Fibroblast of gingiva (primary cell): ENCODE measurements at regions not wholly inside any gene's neighbourhood (a gene's known extent, or its start where the extent isn't known, plus 50 kb on each side); places are given as distances from the start of the nearest gene placed in this dataset.

Experiments used
- DNase-seq: peaks from one replicate; pipeline ENCODE4 v3.0.0-alpha.2; 2011; ENCODE audit warnings: low read depth

DNA sequence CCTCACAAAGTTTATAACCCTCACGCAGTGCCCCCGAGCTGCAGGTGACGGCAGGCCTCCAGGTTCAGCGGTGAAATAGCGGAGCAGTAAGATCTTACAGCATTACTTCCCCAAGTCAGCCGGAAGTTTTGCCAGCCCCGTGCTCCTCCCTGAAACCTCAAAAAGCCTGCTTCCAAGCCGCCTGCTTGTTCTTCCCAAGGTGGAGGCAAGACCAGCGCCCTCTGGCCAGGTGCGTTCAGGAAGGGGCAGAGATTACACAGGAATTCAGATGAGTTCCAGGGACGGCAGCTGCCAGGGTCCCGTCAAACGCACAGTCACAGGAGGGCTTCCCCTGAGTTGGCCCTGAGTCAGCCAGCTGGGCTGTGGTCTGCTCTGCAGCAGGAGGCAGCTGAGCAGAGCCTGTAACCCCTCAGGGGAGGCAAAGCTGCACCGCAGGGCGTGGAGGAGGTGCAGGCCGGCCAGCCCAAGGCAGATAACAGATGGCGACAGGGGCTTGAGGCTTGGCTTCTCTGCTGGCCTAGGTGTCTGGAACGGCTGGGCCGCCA, 124.1 kb upstream of the RPS6KA2 start:
- no peak for DNase-seq

DNA sequence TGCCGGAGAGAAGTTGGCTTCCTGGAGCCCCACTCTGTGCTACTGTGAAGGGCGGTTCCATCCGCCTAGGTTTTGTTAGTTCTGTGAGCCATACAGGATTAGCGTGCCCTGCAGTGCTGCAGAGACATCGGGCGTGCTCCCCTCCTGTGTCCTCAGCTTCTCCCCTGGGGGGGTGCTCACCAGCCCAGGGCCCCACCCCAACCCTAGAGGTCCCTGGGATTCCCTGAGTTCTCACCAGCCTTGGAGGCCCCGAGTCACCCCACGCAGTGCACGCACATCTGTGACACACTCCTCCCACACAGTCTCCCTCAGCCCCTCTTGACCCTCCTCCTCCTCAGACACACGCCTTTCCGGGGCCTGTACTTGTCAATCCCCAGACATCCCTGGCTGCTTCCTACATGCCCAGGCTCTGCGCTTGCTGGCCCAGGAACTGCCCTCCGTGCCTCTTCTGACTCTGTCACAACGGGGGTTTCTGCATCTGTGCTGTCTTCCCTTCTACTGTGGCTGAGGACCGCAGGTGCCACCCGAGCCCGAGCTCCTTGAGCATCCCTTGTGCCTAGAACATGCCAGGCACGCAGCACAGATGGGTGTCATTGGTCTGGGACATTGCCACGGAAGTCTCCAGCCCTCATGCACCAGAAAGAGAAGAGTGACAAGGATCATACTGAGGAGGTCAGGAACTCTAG, 123.2 kb upstream of the RPS6KA2 start:
- no peak for DNase-seq

DNA sequence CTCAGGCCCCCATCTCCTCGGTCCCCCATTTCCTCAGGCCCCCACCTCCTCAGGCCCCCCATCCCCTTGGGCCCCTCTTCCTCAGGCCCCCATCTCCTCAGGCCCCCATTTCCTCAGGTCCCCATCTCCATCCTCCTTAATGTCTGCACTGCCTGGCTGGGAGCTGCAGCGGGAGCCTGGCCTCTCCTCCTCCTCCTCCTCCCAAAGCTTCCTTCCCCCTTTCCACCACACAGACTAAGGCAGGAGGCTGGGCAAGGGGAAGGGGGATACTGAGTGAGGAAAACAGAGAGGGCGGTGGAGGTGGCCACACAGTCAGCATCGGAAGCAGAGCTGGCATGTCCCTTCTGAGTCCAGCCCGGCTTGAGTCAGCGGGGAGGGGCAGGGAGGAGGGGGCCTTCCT, 122.6 kb upstream of the RPS6KA2 start:
- no peak for DNase-seq

DNA sequence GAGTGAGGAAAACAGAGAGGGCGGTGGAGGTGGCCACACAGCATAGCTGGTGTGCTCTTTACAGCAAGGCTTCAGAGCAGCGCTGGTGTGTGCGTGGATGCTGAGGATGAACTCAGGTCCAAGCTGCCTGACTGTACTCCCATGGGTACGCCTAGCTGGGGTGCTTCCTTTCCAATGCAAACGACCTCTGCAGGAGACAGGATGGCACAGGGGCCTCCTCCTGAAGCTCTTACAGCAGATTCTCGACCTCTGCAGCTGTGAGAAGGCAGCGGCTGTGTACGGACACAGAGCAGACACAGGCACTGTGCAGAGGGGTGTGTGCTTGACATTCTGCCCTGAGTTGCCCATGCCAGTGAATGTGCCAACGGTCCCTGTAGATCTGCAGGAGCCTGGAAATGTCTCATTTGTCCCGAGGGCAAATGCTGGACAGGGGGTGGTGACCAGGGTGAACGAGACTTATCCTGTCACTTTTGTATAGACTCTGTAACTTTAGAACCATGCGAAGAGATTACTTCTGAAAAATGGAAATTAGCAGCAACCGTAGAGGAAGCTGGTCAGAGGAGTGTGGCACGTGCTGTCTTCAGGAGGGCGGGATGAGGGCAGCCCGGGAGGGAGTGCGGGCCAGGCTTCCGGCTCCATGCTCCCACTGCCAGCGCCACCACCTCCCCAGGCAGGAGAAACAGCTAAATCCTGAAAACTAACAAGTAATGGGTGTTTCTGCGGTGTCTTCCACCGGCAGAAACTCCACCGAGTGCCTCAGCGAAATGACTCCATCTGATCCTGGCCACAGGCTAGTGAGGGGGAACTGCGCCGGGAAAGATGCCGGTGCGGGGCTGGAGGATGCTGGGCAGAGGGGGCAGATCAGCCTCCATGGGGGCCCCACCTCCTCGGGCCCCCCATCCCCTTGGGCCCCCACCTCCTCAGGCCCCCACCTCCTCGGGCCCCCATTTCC, 120.9 kb upstream of the RPS6KA2 start:
- no peak for DNase-seq

DNA sequence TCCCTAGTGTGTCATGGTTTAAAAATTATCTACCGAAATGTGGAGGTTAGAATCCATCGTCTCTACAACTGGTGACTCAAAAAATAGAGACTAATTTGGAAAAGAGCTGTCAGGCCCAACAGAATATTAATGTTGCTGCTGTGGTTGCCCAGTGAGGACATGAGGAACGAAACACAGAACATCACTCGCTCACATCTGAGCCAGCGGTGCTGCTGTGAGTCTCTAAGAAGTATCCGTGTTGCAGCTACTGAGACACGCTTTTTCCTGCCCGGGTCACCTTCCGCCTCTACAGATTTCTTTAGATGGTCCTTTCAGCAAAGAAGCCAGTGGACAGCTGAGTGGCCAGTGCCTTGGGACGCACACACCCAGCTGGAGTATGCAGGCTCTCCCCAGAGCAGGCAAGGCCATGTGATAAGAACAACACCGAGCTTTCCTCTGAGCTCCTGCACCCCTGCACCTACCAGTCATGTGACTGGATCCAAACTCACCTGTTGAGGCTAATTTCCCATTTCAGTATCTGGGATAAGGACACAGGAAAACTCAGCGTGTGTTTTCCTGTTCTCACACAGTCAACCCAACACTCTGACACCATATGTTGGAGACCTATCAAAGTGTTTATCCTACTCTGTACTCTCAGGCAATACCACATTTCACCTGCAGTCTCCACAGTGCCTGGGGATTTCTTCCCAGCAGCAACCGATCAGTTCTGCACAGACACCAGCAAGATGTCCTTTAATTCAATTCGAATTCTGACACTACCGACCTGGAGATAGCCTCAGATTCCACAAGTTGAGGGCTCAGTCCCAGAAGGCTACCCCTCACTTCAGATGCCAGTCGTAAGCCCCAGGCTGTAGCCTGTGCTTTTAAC, 119.0 kb upstream of the RPS6KA2 start:
- DNase-seq: no peak

DNA sequence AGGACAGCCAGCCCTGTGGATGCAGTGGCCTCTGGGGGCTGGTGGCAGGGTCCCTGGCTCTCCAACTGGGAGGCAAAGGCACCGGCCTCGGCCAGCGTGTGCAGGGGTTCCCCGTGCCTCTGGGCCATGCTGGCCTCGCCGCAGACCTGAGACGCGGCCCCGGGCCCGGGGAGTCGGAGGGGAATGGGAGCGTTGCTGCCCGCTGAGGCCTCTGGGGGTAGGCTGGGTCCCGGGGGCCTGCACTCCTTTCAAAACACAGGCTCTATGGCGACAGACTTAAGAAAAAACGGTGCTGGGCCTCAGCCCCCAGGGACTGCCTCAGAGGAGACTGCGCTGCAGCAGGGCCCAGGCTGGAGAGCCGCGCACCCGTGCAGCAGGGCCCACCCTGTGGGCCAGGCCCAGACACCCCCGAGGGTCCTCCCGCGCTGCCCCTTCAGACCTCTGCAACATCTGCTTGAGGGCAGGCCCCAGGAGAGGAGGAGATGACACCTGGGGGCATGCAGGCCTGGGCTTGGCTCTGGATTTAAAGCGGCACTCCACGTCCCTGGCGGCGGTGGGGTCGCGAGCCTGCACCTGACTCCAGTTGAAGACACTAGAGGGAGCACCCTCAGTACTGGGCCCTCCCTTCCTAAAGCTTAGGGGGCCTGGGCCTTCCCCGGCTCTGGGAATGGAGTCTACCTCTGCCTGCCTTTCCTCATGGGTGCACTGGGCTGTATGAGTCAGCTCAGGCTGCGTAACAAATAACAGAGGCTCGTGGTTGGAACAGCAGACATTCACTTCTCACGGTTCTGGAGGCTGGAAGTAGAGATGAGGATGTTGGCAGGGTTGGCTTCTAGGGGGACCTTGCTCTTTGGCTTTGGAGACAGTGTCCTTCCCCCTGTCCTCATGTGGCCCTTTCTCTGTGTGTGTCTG, 117.4 kb upstream of the RPS6KA2 start:
- DNase-seq: no peak

DNA sequence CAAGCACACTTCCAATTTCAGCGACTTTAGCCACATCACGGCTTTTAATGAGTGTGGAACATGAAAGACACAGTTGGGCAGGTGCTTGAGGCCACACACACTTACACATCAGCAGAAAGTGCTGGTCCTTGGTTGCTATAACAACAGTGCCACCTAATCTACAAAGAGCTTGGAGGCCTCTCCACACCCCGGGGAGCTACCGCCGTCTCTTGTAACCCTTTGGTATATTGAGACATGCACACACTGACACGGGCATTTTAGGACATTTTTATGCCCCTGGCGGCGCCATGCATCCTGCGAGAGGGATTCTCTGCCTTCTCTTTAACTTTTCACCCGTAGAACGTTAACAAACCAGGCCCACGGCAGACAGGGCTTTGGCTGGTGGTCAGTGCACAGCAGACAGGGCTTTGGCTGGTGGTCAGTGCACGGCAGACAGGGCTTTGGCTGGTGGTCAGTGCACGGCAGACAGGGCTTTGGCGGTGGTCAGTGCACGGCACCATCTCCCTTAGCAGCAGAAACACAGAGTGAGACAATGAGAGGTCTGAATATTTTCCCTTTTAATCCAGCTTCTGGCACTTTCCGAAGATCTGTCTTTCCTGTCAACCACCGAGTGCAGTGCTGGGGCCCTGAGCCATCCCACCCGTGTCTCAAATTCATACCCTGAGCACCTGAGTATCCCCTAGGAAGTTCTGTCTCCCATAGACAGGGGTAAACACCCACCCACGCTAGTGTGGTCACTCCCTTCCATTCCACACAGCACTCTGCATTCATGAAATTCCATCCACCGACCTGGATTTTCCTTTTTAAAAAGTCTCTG, 116.6 kb upstream of the RPS6KA2 start:
- DNase-seq: no peak

DNA sequence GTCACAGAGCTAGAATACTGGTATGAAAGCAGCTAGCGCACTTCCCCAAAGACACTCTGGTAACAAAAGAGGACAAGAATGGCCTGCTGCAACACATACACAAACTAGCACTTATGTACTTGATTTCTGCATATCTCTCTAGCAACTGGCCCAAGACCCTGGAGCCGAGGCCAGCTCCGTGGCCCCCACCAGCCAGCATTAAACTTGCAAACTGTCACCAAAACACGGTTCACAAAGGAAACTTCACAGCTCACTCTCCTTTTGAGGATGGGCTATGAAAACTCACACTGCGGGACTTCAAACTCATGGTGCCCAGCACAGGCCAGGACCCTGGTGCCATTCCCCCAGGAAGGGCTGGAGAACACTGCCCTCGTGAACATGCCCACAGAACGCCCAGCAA, 115.9 kb upstream of the RPS6KA2 start:
- DNase-seq: no peak

DNA sequence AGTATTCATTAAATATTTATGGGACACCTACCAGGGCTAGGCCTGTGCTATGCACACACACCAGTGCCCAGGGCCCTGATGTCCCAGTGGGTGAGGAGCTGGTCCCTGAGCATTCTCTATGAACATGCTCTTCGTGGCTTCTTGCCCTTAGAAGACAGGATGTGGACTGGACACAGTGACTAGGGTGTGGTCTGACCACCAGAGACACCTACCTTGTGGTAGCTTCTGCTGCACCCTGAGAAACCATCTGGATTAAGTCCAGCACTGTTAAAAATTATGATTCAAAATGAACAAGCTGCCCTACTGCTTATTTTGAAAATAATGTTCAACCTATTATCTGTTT, 112.9 kb upstream of the RPS6KA2 start:
- DNase-seq: no peak

DNA sequence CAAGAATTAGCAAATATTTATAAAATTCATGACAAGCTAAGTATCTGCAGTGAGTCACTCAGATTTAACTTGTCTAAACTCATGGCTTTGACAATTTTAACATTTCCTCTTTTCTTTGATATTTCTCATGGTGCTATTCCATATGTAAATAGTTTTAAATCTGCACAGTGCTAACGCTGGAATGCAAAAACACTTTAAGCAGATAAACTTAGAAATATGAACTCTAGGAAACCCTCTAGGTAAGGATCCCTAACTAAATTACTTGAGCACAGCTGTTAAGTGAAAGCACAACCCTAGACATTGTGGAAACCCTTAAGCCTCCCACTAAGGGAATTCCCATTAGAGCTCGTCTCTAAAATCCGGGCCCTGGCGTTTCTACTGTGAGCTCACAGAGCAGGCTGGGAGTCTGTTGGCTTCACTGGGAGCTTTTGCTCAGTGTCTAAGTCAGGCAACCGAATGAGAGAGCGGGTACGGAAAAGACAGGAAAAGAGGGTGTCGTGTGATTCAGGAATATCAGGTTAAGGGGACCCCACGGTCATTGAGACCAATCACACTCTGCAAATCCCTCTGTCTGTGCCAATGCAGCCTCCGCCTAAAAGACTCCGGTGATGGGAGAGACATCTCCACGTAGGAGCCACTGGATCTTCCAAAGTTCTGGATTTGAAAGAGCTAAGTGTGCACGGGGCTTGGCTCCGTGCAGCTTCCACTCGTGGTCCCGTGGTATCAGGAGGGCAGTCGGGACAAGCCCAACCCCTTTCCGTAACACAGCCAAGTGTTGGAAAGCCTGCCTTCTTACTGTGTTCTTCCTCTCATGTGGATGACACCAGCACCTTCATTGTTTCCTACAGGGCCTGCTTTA, 112.3 kb upstream of the RPS6KA2 start:
- DNase-seq: no peak

DNA sequence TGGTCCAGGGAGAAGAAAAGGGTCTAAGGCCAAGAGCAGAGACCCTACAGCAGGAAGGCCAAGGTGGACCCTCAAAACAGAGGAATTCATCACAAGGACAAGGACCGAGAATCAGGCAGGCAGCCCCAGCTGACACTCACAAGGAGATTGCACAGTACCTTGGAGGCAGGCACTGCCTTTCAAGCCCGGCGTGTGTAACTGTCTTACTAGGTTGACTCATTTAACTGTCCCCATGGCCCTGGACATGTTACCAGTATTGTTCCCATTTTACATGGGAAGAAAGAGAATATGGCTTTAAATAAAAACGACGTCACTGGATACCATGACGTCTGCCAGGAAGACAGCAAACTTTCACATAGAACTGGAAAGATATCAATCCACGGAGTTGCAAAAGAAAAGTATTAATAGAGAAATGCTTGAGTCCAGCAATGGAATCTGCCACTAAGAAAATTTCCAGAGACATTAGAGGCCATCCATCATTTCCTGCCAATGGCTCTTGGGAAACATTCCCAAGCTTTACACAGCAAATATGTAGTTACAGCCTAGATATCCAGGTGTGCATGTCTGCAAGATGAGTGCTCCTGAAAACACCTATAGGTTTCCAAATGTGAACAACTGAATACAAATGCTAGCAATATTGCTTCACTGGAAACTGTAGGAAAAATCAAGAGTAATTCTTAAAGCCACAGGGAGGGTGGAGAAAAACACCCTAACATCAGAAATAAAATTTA, 111.5 kb upstream of the RPS6KA2 start:
- DNase-seq: no peak

DNA sequence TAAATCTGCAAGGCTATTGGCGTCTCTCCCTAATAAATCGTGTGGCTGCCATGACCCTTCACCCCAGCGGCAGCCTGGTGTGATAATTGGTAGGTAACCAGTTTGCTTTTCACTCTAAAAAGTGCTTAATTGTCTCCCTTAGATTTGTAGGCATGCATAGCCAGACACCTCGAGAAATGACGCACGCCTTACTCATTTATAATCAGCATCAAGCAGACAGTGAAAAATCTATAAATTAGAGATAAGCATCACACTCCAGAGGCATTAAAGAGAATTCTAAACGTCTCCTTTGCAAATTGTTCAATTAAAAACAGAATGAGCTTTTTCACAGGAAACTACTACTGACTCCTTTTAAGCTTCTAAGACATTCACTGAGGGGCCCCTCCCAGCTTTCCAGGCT, 110.2 kb upstream of the RPS6KA2 start:
- no peak for DNase-seq

DNA sequence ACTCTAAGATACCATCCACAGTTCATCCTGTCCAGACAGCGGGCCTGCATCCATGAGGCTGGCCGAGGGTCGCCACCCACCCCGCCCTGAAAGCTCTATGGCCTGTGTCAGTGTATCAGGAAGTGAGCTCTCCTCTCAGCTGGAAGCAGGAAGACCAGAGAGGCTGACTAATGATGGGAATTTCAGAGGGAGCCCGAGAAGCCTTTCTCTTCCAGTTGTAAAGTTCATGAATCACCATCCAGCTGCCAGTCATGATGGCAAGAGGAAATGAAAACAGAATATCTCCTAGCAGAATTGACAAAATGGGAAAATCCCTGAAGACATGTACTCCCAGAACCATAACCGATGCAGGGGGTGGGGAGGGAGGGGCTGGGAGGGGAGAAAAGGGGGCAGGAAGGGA, 109.6 kb upstream of the RPS6KA2 start:
- DNase-seq: no peak

DNA sequence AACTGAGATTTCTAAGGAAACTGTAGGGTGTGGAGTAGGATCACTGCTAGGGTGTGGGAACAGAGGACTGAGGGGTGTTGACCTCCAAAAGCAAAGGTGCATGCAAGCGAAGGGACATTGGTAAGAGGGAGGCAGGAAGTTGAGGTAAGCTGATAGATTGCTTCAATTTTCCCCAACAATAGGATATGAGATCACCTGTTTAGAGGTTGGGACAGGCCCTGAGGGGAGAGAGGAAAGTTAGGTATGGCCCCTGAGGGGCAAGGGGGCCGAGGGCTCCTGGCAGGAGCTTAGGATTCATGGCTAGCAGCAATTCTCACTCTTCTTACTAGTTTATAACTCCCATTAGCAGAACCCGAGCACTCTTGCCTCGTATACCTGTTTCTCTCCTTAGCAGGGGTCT, 106.8 kb upstream of the RPS6KA2 start:
- no peak for DNase-seq

DNA sequence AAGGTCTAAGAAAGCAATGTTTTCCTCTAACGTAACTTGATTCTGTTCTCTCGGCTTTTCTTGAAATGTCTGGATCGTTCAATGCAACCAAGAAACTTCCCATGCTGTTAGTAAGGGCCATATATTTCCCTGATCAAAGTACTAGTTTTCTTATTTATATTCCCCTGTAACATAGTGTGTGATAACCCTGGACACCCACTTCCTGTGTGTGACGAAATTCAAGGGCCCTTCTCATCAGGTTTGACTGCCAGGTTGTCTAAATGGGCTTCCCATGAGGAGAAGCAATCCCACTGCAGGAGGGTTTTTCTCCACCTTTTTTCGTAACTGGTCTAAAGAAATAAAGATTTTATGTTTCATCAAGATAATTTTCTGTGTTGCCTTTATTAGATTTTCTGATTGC, 102.6 kb upstream of the RPS6KA2 start:
- DNase-seq: no peak

DNA sequence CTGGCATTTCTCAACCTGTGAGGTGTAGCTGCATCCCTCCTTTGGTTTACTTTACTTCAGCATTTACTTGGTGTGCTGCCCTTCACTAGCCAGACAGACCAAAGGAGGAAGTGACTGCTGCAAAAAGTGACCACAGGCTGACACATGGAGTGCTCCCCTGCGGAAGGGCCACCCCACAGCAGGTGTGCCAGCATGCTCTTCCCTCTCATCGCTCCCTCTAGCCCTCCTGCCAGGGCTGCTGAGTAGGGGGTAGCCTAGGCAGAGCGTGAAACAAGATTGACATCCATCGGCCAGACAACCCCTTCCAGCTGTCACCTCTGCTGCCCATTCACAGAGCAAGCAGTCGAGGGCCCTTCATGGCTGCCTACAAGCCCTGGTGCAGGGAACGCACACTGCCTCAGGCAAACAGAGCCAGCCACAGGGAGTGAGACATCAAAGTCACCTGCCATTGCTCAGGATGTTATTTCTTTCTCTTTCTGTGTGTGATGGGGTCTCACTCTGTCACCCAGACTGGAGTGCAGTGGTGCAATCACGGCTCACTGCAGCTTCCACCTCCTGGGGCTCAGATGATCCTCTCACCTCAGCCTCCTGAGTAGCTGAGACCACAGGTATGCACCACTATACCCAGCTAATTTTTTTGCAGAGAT, 102.0 kb upstream of the RPS6KA2 start:
- no peak for DNase-seq

DNA sequence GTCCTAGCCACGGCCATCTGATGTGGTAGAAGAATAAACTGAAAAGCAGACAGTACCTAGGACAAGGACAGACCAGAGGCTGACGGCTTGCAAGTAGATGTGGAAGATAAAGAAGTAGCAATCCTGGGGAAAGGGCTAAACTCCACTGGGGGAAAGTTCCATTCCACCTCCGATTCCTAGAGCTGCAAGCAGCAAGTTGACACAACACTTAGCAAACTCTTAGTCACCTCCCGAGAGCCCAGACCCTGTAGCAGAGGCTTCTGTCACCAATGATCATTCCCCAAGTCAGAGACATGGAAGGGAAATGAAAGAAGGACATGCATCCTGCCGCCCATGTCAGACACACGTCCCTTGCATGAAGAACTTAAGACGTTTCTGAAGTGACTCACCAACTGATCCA, 99.2 kb upstream of the RPS6KA2 start:
- no peak for DNase-seq

DNA sequence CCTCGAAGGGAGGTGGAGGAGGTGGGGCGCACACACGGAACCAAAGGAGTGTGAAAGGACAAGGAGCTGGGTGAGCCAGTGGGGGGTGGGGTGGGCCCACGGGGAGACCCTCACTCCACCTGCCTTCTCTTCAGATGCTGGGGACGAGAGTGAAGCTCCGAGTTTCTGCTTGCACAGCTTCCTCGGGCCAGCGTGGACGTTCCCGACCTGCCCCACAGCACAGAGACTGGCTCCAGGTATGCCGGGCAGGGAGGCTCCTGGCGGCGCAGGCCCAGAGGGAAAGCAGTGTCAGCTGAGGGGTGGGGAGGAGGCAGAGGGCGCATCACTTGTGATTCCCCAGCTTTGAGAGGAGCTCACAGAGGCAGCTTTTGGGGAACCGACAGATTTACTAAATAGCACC, 98.5 kb upstream of the RPS6KA2 start:
- DNase-seq: no peak
